HEK293T (cell line): ENCODE measurements at regions not wholly inside any gene's neighbourhood (a gene's known extent, or its start where the extent isn't known, plus 50 kb on each side); places are given as distances from the start of the nearest gene placed in this dataset.

Experiments used
- CTCF ChIA-PET: fragments of 350-600 bp; formaldehyde crosslinking; extraction: SDS; loops from one replicate; lab custom pipeline; 2021; ENCODE audit warnings: antibody characterized with exemption, inconsistent platforms; lab: Yijun Ruan, JAX
- POLR2A ChIA-PET: fragments of 350-600 bp; formaldehyde crosslinking; extraction: SDS; loops from one replicate; lab custom pipeline; 2020; ENCODE audit warnings: antibody characterized with exemption, inconsistent platforms; lab: Yijun Ruan, JAX
- DNase-seq: peaks from one replicate; pipeline ENCODE4 v3.0.0; 2012; ENCODE audit warnings: mixed read lengths; ENCODE audit errors: extremely low spot score
- ARNT ChIP-seq: fragments of 450-650 bp; IDR thresholded peaks from 2 replicates; pipeline ENCODE4 v1.6.1; 2017; ENCODE audit warnings: mild to moderate bottlenecking
- BHLHE40 ChIP-seq: fragments of 450-650 bp; IDR thresholded peaks from 2 replicates; pipeline ENCODE4 v1.6.1; 2016; ENCODE audit warnings: mild to moderate bottlenecking, moderate library complexity, borderline replicate concordance
- CTBP1 ChIP-seq: fragments of 450-650 bp; IDR thresholded peaks from 2 replicates; pipeline ENCODE4 v1.6.1; 2016; ENCODE audit warnings: borderline replicate concordance
- ELF4 ChIP-seq: fragments of 450-650 bp; IDR thresholded peaks from 2 replicates; pipeline ENCODE4 v1.6.1; 2017; ENCODE audit warnings: antibody characterized with exemption
- FOXA1 ChIP-seq: fragments of 450-650 bp; IDR thresholded peaks from 2 replicates; pipeline ENCODE4 v1.6.1; 2016; ENCODE audit warnings: mild to moderate bottlenecking
- FOXK2 ChIP-seq: fragments of 450-650 bp; IDR thresholded peaks from 2 replicates; pipeline ENCODE4 v1.6.1; 2016; ENCODE audit warnings: mild to moderate bottlenecking
- FOXM1 ChIP-seq: fragments of 450-650 bp; IDR thresholded peaks from 2 replicates; pipeline ENCODE4 v1.6.1; 2017; ENCODE audit warnings: mild to moderate bottlenecking, borderline replicate concordance
- HDGF ChIP-seq: fragments of 450-650 bp; IDR thresholded peaks from 2 replicates; pipeline ENCODE4 v1.6.1; 2017; ENCODE audit warnings: antibody characterized with exemption, borderline replicate concordance
- L3MBTL2 ChIP-seq: fragments of 450-650 bp; conservative IDR thresholded peaks from 2 replicates; pipeline ENCODE4 v1.6.1; 2016; ENCODE audit warnings: mild to moderate bottlenecking
- LEF1 ChIP-seq: fragments of 450-650 bp; IDR thresholded peaks from 2 replicates; pipeline ENCODE4 v1.6.1; 2017; ENCODE audit warnings: mild to moderate bottlenecking, borderline replicate concordance
- NFRKB ChIP-seq: fragments of 450-650 bp; IDR thresholded peaks from 2 replicates; pipeline ENCODE4 v1.6.1; 2016; ENCODE audit warnings: mild to moderate bottlenecking, moderate library complexity
- SP1 ChIP-seq: fragments of 450-650 bp; IDR thresholded peaks from 2 replicates; pipeline ENCODE4 v1.6.1; 2017
- SUZ12 ChIP-seq: fragments of 450-650 bp; IDR thresholded peaks from 2 replicates; pipeline ENCODE4 v1.6.1; 2016; ENCODE audit warnings: mild to moderate bottlenecking
- TARDBP ChIP-seq: fragments of 450-650 bp; IDR thresholded peaks from 2 replicates; pipeline ENCODE4 v1.6.1; 2016
- ZNF384 ChIP-seq: fragments of 450-650 bp; IDR thresholded peaks from 2 replicates; pipeline ENCODE4 v1.6.1; 2016
- TF ChIP-seq, protein P1 (sequence below): fragments of 450-650 bp; IDR thresholded peaks from 2 replicates; pipeline ENCODE4 v1.6.1; 2016

DNA sequence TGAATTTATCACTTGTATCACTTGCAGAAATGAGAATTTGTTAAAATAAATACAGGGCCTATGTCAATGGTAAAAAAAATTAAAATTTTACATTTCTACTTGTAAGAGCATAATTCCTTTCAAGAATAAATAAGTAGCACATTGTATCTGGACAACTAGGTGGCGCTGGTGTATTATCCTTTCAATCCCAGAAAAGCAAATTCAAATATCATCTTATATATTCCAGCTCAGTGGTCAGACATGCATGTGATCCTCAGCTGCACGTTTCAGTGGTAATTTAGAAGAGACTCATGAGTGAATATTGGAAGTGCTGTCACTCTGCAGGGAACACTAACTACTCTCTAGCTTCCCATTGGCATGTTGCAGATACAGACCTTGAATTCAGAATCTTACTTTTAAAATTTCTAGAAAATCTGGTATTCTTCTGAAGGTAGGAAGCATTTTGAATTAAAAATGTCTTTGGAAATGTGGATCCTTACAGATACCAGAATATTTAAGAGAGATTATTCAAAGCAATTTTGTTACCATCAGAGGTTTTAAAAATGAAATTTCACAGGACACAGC is 1414.7 kb upstream of the TENM3 start:
- CTCF ChIA-PET, result interaction anchor here (1.0 to 1.6 kb wide), 2 partner anchors 164 to 700 kb away, joined by 3 to 7 read pairs; no protein-coding TSS in a partner anchor

DNA sequence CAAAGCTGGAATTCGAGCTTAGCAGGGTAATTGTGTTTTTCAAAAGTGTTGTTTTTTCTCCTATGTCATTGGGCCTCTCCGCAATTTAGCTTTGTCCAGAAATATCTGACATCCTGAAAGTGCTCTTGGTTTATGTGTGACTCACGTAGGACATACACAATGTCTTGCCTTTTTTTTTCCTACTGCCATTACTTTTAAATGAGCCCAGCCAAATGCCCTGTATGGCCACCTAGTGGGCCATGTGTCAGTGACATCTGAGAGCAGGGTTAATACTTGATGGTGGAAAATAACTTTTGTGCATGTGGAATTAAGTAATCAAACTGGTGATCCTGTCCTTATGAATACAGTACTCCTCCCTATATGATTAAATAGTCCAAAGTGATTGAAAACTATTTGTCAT is 1411.1 kb upstream of the TENM3 start:
- POLR2A ChIA-PET, result no interaction called here
- CTCF ChIA-PET, result interaction anchor here (0.7 kb wide), 1 partner anchor 710 kb away, joined by 3 read pairs; no protein-coding TSS in a partner anchor
- no peak for TF ChIP-seq NFRKB
- TF ChIP-seq, protein P1, sequence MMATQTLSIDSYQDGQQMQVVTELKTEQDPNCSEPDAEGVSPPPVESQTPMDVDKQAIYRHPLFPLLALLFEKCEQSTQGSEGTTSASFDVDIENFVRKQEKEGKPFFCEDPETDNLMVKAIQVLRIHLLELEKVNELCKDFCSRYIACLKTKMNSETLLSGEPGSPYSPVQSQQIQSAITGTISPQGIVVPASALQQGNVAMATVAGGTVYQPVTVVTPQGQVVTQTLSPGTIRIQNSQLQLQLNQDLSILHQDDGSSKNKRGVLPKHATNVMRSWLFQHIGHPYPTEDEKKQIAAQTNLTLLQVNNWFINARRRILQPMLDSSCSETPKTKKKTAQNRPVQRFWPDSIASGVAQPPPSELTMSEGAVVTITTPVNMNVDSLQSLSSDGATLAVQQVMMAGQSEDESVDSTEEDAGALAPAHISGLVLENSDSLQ, result no peak
- TF ChIP-seq ZNF384, result no peak
- no peak for TF ChIP-seq TARDBP
- DNase-seq, result no peak

More for the DNA sequence above, 1414.7 kb upstream of the TENM3 start:
- POLR2A ChIA-PET, result no interaction called here
- TF ChIP-seq HDGF, result no peak
- no peak for TF ChIP-seq ZNF384
- DNase-seq, result peak; percentile 12

DNA sequence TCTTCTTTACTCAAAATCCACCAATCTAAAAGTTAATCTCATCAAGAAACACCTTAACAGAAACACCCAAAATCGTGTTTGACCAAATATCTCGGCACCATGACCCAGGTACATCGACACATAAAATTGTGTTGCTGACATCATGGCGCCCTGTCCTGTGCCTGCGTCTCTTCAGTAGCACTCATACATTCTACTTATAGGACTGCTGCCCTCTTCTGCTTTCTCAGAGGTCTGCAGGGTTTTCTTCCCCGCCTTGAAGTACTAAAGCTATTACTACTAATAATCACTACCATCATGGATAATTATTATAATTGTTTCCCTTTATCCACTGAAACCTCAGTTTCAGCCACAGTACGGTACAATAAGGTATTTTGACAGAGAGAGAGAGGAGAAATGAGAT is 1403.1 kb upstream of the TENM3 start:
- TF ChIP-seq SP1 (no peak), BHLHE40 (no peak), L3MBTL2 (no peak), ZNF384 (no peak), SUZ12 (no peak), ARNT (no peak), FOXM1 (no peak), CTBP1 (no peak), ELF4 (no peak), FOXK2 (no peak), NFRKB (no peak), HDGF (no peak), TARDBP (no peak), FOXA1 (no peak), LEF1 (no peak)
- TF ChIP-seq, protein P1, result no peak
- DNase-seq, result no peak
- ChIA-PET CTCF (no interaction called here), POLR2A (no interaction called here)

DNA sequence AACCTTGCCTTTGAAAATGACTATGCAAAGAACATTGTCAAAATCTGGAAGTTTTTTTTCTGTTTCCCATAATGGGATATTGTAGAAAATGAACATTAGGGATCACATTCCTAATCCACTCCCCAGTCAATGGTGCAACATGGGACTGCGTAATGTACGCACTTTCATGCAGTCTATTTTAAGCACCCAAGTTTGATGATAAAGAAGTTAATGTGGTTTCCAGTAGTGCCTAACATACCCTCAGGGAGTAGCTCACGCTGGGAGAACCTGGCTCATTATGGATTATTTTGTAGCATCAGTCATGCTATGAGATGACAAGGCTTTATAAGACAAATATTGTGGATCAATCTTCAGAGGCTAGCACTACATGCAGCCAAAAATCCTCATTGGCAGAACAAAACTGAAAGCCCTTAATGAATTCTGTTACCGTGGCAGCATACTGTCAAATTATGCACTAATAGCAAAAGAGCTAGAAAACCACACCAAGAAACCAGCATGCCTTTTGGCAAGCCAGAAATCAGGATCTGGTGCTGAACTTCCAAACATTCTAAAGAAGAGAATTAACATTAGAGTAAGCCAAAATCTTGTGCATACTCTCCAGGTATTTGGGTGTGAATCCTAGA is 1392.8 kb upstream of the TENM3 start:
- ChIA-PET CTCF (no interaction called here), POLR2A (no interaction called here)
- DNase-seq, result peak; percentile 7
- TF ChIP-seq ELF4, result no peak
- no peak for TF ChIP-seq NFRKB
- TF ChIP-seq, protein P1, result peak; percentile 10; the same call in 1 of the 2 replicates
- TF ChIP-seq FOXM1, result no peak
- no peak for TF ChIP-seq BHLHE40
- TF ChIP-seq SP1, result no peak
- no peak for TF ChIP-seq L3MBTL2

DNA sequence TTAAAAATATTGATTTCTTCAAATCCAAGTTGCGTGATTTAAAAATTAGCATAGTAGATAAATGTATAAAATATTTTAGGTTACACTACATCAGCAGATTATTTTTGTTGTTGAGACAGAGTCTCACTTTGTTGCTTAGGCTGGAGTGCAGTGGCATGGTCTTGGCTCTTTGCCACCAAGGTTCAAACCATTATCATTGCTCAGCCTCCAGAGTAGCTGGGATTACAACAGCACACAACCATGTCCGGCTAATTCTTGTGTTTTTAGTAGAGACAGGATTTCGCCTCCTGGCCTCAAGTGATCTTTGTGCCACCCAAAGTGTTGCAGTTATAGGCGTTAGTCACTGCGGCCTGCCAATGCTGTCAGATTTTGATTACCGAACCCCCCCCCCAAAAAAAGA is 1390.5 kb upstream of the TENM3 start:
- TF ChIP-seq TARDBP, result no peak
- no peak for TF ChIP-seq LEF1
- no peak for TF ChIP-seq FOXK2
- TF ChIP-seq FOXM1, result no peak
- TF ChIP-seq, protein P1, result no peak
- no peak for TF ChIP-seq BHLHE40
- TF ChIP-seq CTBP1, result no peak
- no peak for TF ChIP-seq ARNT
- TF ChIP-seq L3MBTL2, result no peak
- TF ChIP-seq NFRKB, result no peak
- no peak for TF ChIP-seq ELF4
- no peak for TF ChIP-seq ZNF384
- no peak for TF ChIP-seq SUZ12
- ChIA-PET CTCF (no interaction called here), POLR2A (no interaction called here)
- no peak for DNase-seq

DNA sequence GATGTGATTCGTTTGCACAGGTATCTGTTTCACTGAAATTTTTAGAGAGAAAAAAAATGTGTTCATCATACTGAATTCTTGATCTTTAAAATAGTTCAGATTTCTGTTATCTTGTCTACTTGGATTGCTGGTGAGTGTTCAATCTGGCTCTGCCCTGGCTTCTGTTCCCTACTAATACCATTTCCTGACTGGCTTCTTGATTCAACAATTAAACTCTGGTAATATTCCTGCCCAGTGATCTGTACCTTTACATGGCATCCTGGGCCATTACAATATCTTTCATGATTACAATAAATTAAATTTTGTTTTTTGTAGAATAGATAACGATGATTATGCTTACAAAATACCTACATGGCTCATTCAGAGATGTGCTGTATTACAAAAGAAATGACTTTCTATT is 1388.0 kb upstream of the TENM3 start:
- no peak for TF ChIP-seq FOXK2
- TF ChIP-seq TARDBP, result no peak
- TF ChIP-seq L3MBTL2, result no peak
- no peak for TF ChIP-seq SP1
- TF ChIP-seq FOXM1, result no peak
- no peak for TF ChIP-seq FOXA1
- TF ChIP-seq, protein P1, result no peak
- no peak for TF ChIP-seq NFRKB
- CTCF ChIA-PET, result no interaction called here
- no peak for DNase-seq
- POLR2A ChIA-PET, result no interaction called here
